HFF-Myc (cell line): ENCODE measurements at regions not wholly inside any gene's neighbourhood (a gene's known extent, or its start where the extent isn't known, plus 50 kb on each side); places are given as distances from the start of the nearest gene placed in this dataset.

Experiments
- DNase-seq: peaks from one replicate; pipeline ENCODE4 v3.0.0-alpha.2; 2011; ENCODE audit warnings: low read depth; ENCODE audit errors: extremely low read depth
- H3K4me3 ChIP-seq: replicated peaks from 2 replicates; pipeline ENCODE4 v1.5.1; 2011; ENCODE audit warnings: low read depth, mild to moderate bottlenecking, control low read depth, low read length
- CTCF ChIP-seq: IDR thresholded peaks from 2 replicates; pipeline ENCODE4 v1.5.1; 2012; ENCODE audit warnings: mild to moderate bottlenecking, low read depth, low read length, control low read depth; ENCODE audit errors: missing control alignments

- H3K4me3 ChIP-seq = no peak overlapping the region
- DNase-seq = no peak
- TF ChIP-seq CTCF = no peak
These were observed 192.1 kb upstream of the PDE1C start for GRCh38 chr7:32262315-32262714.

GRCh38 chr7:32259931-32260596 lies 189.9 kb upstream of the PDE1C start:
- no peak for TF ChIP-seq CTCF
- DNase-seq = no peak

GRCh38 chr7:32258265-32258664 lies 188.1 kb upstream of the PDE1C start:
- no peak for DNase-seq
- no peak overlapping the region for H3K4me3 ChIP-seq
- TF ChIP-seq CTCF = no peak

More at GRCh38 chr7:32259931-32260596, 189.9 kb upstream of the PDE1C start:
- H3K4me3 ChIP-seq = no peak overlapping the region

- H3K4me3 ChIP-seq = no peak overlapping the region
- no peak for DNase-seq
- TF ChIP-seq CTCF = no peak
These were observed 187.4 kb upstream of the PDE1C start for GRCh38 chr7:32257621-32258020.

- no peak overlapping the region for H3K4me3 ChIP-seq
- no peak for DNase-seq
- no peak for TF ChIP-seq CTCF
These were observed 186.6 kb upstream of the PDE1C start for GRCh38 chr7:32256811-32257210.

GRCh38 chr7:32256376-32256775 lies 186.2 kb upstream of the PDE1C start:
- no peak overlapping the region for H3K4me3 ChIP-seq
- no peak for TF ChIP-seq CTCF
- DNase-seq = no peak

GRCh38 chr7:32255036-32255435 lies 184.8 kb upstream of the PDE1C start:
- no peak for DNase-seq
- no peak overlapping the region for H3K4me3 ChIP-seq
- no peak for TF ChIP-seq CTCF
